Hepatocyte (in vitro differentiated cells): ENCODE measurements at regions not wholly inside any gene's neighbourhood (a gene's known extent, or its start where the extent isn't known, plus 50 kb on each side); places are given as distances from the start of the nearest gene placed in this dataset.

ENCODE experiments used
- DNase-seq: peaks from one replicate; pipeline ENCODE4 v3.0.0-alpha.2; 2016; ENCODE audit warnings: low spot score
- H2AFZ ChIP-seq: fragments of 200-600 bp; sonication (generic); 2 replicates; pipeline ENCODE4 v1.6.0; 2016; ENCODE audit warnings: antibody characterized with exemption, mild to moderate bottlenecking
- H3K27ac ChIP-seq: fragments of 200-600 bp; sonication (generic); 2 replicates; pipeline ENCODE4 v1.5.1; 2016; ENCODE audit warnings: mild to moderate bottlenecking
- H3K27me3 ChIP-seq: fragments of 200-600 bp; sonication (generic); 2 replicates; pipeline ENCODE4 v1.6.1; 2016
- H3K36me3 ChIP-seq: fragments of 200-600 bp; sonication (generic); replicated peaks from 2 replicates; pipeline ENCODE4 v1.5.1; 2016; ENCODE audit warnings: low read depth; ENCODE audit not compliant: insufficient read depth
- H3K4me1 ChIP-seq: fragments of 200-600 bp; sonication (generic); 2 replicates; pipeline ENCODE4 v1.5.1; 2016; ENCODE audit warnings: mild to moderate bottlenecking, moderate library complexity; ENCODE audit not compliant: insufficient read depth
- H3K4me2 ChIP-seq: fragments of 200-600 bp; sonication (generic); 2 replicates; pipeline ENCODE4 v1.6.0; 2016
- H3K4me3 ChIP-seq: fragments of 200-600 bp; sonication (generic); 2 replicates; pipeline ENCODE4 v1.5.1; 2016; ENCODE audit warnings: mild to moderate bottlenecking
- H3K79me2 ChIP-seq: fragments of 200-600 bp; sonication (generic); 2 replicates; pipeline ENCODE4 v1.6.0; 2017; ENCODE audit warnings: mild to moderate bottlenecking
- H3K9me2 ChIP-seq: fragments of 200-600 bp; sonication (generic); replicated peaks from 2 replicates; pipeline ENCODE4 v1.6.0; 2017; ENCODE audit warnings: mild to moderate bottlenecking; ENCODE audit not compliant: insufficient read depth
- H3K9me3 ChIP-seq: fragments of 200-600 bp; sonication (generic); 2 replicates; pipeline ENCODE4 v1.5.1; 2016; ENCODE audit warnings: low read depth, mild to moderate bottlenecking
- H4K20me1 ChIP-seq: fragments of 200-600 bp; sonication (generic); 2 replicates; pipeline ENCODE4 v1.6.0; 2016; ENCODE audit warnings: mild to moderate bottlenecking; ENCODE audit not compliant: insufficient read depth, poor library complexity, severe bottlenecking
- EZH2 ChIP-seq: fragments of 200-600 bp; sonication (generic); IDR thresholded peaks from 2 replicates; pipeline ENCODE4 v1.6.1; 2016; ENCODE audit warnings: antibody characterized with exemption, mild to moderate bottlenecking, borderline replicate concordance
- EZH2phosphoT487 ChIP-seq: fragments of 200-600 bp; sonication (generic); IDR thresholded peaks from one replicate; pipeline ENCODE4 v1.6.1; 2018; ENCODE audit warnings: antibody characterized with exemption, mild to moderate bottlenecking, low read depth, moderate library complexity; ENCODE audit not compliant: unreplicated experiment, severe bottlenecking
- WGBS: methylation state at CpG from one replicate; pipeline ENCODE4 v1.1.6; 2016; ENCODE audit warnings: low lambda C conversion rate; ENCODE audit errors: missing lambda C conversion rate; 5-methylcytosine and 5-hydroxymethylcytosine counted together
- TF ChIP-seq, protein P1 (sequence below): fragments of 200-600 bp; sonication (generic); IDR thresholded peaks from 2 replicates; pipeline ENCODE4 v1.5.1; 2016; ENCODE audit warnings: antibody characterized with exemption, mild to moderate bottlenecking; ENCODE audit not compliant: poor library complexity

DNA sequence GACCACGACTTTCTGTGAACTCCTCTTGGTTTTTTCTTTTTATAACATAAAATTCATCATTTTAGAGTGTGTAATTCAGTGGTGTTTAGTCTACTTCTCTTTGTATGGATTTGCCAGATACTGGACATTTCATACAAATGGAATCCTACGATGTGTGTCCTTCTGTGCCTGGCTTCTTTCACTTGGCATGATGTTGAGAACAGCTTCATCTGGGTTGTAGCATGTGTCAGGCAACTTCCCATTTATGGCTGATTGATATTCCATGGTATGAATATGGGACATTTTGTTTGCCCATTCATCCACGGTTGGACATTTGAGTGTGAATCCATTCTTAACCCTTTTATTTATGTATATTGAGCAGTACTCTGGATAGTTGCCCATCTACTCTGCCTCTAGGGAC is 82.7 kb upstream of the KLF13 start:
- Histone ChIP-seq H3K4me3 (no peak overlapping the region), H2AFZ (no peak overlapping the region), H3K9me2 (no peaks in the 10 kb centered on the region), H4K20me1 (no peaks in the 10 kb centered on the region), H3K79me2 (no peaks in the 10 kb centered on the region), H3K9me3 (no peaks in the 10 kb centered on the region), H3K27ac (no peak overlapping the region), H3K36me3 (no peaks in the 10 kb centered on the region), H3K4me1 (no peaks in the 10 kb centered on the region), H3K27me3 (no peaks in the 10 kb centered on the region), H3K4me2 (no peak overlapping the region)
- WGBS, result 61% methylated on average over 3 of the region's 3 CpGs
- no peak for DNase-seq
- no peak for TF ChIP-seq EZH2
- TF ChIP-seq EZH2phosphoT487, result no peak
- TF ChIP-seq, protein P1, sequence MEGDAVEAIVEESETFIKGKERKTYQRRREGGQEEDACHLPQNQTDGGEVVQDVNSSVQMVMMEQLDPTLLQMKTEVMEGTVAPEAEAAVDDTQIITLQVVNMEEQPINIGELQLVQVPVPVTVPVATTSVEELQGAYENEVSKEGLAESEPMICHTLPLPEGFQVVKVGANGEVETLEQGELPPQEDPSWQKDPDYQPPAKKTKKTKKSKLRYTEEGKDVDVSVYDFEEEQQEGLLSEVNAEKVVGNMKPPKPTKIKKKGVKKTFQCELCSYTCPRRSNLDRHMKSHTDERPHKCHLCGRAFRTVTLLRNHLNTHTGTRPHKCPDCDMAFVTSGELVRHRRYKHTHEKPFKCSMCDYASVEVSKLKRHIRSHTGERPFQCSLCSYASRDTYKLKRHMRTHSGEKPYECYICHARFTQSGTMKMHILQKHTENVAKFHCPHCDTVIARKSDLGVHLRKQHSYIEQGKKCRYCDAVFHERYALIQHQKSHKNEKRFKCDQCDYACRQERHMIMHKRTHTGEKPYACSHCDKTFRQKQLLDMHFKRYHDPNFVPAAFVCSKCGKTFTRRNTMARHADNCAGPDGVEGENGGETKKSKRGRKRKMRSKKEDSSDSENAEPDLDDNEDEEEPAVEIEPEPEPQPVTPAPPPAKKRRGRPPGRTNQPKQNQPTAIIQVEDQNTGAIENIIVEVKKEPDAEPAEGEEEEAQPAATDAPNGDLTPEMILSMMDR, result no peak

DNA sequence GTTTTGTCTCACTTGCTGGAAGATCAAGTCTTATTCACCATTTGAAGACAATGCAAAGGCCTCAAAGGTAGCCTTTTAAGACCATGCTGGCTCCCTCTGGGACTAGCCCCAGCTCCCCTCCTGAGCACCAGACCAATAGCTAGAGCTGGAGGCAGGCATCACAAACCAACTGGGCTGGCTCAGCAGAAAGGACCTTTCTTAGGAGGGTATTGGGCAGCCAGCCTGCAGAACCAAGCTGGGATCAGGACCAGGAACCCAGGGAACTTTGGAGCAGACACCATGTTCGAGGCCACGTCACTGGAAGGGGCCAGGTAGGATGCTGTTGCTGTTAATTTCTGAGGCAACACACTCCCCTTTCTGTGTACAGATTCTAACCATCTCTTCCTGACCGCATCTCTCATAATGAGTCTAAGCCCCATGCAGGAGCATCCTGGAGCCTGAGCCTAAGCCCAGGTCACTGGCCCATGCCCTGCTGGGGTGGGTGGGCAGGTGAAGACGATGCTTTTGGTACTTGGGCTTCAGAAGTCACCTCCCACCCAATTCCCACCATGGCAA is 81.4 kb upstream of the KLF13 start:
- Histone ChIP-seq H3K79me2 (no peaks in the 10 kb centered on the region), H2AFZ (no peak overlapping the region), H3K9me2 (no peaks in the 10 kb centered on the region), H4K20me1 (no peaks in the 10 kb centered on the region), H3K4me3 (no peak overlapping the region), H3K4me1 (no peaks in the 10 kb centered on the region), H3K27me3 (no peaks in the 10 kb centered on the region), H3K27ac (no peak overlapping the region), H3K4me2 (no peak overlapping the region), H3K9me3 (no peaks in the 10 kb centered on the region), H3K36me3 (no peaks in the 10 kb centered on the region)
- 78% methylated on average over 4 of the region's 4 CpGs for WGBS
- no peak for DNase-seq
- TF ChIP-seq EZH2phosphoT487 (no peak), EZH2 (no peak)
- TF ChIP-seq, protein P1, result no peak

DNA sequence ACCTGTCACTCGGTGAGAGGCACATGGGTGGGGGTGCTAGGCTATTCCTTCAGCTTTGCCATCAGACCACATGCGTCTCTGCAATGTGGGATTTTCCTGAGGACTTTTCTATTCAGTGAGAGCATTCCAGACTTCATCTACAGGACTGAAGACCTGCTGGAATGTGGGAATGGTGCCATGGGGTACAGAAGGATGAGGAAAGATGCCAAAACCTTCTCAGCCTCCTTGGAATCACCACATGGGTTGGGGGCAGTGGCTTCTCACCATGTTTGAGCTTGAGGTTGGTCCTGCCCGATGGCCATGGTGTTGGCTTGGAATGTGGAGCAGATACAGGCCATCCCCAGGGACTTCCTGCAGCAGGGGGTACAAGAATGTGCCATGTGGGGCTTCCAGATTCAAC is 80.9 kb upstream of the KLF13 start:
- no peak for DNase-seq
- no peaks in the 10 kb centered on the region for H3K79me2 ChIP-seq
- TF ChIP-seq EZH2 (no peak), EZH2phosphoT487 (no peak)
- TF ChIP-seq, protein P1, result no peak

DNA sequence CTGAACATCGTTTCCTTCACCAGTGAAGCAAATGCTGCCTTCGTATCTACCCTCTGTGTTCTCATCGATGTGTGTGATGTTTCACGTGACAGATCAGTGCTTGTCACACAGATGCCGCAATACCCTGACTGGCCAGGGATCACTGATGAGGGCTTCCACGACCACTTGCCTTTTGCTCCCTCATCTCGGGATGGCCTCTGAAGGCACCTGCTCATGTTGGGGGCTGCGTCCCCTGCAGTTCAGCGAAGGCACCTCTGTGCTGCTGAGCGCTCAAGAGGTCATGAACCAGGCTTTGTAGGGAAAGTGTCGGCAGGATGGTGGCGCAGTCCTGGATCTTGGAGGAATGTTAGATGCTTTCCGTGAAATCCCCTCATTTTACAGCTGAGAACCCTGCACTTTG is 79.2 kb upstream of the KLF13 start:
- Histone ChIP-seq H3K27ac (no peak overlapping the region), H2AFZ (no peak overlapping the region), H3K27me3 (peaks cover 2% of the 10 kb centered on the region), H3K9me2 (no peaks in the 10 kb centered on the region), H3K4me3 (no peak overlapping the region), H3K79me2 (no peaks in the 10 kb centered on the region), H4K20me1 (no peaks in the 10 kb centered on the region), H3K4me1 (no peaks in the 10 kb centered on the region), H3K36me3 (no peaks in the 10 kb centered on the region), H3K9me3 (no peaks in the 10 kb centered on the region), H3K4me2 (no peak overlapping the region)
- 87% methylated on average over 13 of the region's 13 CpGs for WGBS
- DNase-seq, result no peak
- no peak for TF ChIP-seq EZH2phosphoT487
- TF ChIP-seq, protein P1, result no peak
- no peak for TF ChIP-seq EZH2

More for the DNA sequence above, 80.9 kb upstream of the KLF13 start:
- Histone ChIP-seq H3K27me3 (no peaks in the 10 kb centered on the region), H3K36me3 (no peaks in the 10 kb centered on the region), H4K20me1 (no peaks in the 10 kb centered on the region), H3K27ac (no peak overlapping the region), H3K4me1 (no peaks in the 10 kb centered on the region), H2AFZ (no peak overlapping the region), H3K9me3 (no peaks in the 10 kb centered on the region), H3K4me2 (no peak overlapping the region), H3K4me3 (no peak overlapping the region), H3K9me2 (no peaks in the 10 kb centered on the region)
- whole genome bisulfite sequencing, result 91% methylated on average over 3 of the region's 3 CpGs
